ENCODE measurements at regions not wholly inside any gene's neighbourhood (a gene's known extent, or its start where the extent isn't known, plus 50 kb on each side); places are given as distances from the start of the nearest gene placed in this dataset.

DNA sequence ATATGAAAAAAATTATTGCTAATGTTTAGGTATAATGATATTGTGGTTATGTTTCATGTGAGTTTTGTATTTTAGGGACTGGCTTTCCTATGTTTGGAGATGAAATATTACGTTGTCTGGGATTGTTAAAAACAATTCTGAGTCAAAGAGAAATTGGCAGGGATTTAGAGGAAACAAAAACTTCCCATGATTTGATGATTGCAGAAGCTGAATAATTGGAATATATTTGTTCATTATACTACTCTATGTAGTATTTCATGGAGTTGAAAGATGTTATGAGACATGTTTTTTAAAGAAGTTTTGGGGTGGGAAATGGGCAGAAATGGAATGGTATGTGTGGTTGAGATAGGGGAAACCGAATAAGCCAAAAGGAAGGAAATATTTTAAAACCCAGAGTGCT is 1392.9 kb downstream of the EFNB2 start:
- TF ChIP-seq, protein P1, sequence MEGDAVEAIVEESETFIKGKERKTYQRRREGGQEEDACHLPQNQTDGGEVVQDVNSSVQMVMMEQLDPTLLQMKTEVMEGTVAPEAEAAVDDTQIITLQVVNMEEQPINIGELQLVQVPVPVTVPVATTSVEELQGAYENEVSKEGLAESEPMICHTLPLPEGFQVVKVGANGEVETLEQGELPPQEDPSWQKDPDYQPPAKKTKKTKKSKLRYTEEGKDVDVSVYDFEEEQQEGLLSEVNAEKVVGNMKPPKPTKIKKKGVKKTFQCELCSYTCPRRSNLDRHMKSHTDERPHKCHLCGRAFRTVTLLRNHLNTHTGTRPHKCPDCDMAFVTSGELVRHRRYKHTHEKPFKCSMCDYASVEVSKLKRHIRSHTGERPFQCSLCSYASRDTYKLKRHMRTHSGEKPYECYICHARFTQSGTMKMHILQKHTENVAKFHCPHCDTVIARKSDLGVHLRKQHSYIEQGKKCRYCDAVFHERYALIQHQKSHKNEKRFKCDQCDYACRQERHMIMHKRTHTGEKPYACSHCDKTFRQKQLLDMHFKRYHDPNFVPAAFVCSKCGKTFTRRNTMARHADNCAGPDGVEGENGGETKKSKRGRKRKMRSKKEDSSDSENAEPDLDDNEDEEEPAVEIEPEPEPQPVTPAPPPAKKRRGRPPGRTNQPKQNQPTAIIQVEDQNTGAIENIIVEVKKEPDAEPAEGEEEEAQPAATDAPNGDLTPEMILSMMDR (IDR thresholded peaks at IDR 0.05), result no peak
- TF ChIP-seq EP300 (IDR thresholded peaks at IDR 0.05), result no peak
